HuH-7 (cell line): ENCODE measurements at regions not wholly inside any gene's neighbourhood (a gene's known extent, or its start where the extent isn't known, plus 50 kb on each side); places are given as distances from the start of the nearest gene placed in this dataset.
"Not testable (repeated sequence)": the region's sequence is repeated elsewhere in the genome, so short reads cannot be mapped to it uniquely, and the experiment has no call there.

ENCODE experiments used
- DNase-seq: peaks from one replicate; pipeline ENCODE4 v3.0.0; 2011; ENCODE audit warnings: low spot score

GRCh38 chr10:109070492-109070891 is 852.8 kb downstream of the XPNPEP1 start:
- no peak for DNase-seq

DNA sequence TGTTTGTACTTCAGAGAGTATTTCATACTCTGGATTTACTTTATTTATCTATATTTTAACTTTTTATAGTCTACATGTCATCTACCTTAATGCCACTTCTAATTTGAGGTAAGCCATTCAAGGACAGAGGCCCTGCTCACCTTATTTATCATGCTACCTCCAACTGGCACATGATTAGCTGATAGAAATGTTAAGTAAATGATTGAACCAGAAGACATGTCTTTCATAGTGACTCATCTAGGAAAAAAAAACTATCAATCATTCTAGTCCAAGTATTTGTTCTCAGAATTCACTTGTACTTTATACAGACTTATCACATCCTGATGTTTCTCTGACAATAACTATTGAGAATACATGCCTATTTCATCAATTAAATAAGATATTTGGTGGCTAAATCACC is 856.3 kb downstream of the XPNPEP1 start:
- no peak for DNase-seq

DNA sequence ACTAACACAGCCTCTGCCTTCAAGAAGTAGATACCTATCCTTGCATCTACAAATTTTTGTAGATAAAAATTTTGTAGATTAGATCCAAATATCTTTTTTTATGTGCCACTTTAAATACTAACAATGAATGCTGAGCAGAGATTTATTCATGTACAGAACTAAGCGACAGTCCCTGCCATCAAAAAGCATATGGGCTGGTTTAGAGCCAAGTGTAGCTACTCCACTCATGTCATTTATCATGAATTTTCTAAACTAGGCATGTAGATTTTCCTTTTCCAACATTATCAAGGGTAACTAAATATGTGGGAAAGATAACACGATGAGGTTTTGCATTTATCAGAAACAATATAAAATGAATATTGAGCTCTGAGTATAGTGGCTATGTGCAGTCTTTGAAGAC is 857.5 kb downstream of the XPNPEP1 start:
- no peak for DNase-seq

DNA sequence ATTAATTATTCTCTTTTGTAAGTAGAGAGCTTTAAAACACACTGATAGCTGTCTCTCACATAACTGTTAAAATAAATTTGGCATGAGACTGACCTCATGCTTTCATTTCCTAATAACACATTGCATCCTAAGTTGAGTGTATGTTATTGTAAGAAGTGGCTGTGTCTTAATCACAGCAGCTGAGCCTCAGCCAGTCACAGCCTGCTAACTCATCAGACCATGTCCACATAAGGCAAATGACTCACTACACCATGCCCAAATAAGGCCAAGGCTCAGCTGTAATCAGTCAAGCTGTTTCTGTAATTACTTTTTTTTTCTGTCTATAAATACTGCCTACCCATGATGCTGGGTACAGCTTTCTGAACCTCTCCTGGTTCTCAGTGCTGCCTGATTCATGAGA is 860.9 kb downstream of the XPNPEP1 start:
- DNase-seq, result no peak

DNA sequence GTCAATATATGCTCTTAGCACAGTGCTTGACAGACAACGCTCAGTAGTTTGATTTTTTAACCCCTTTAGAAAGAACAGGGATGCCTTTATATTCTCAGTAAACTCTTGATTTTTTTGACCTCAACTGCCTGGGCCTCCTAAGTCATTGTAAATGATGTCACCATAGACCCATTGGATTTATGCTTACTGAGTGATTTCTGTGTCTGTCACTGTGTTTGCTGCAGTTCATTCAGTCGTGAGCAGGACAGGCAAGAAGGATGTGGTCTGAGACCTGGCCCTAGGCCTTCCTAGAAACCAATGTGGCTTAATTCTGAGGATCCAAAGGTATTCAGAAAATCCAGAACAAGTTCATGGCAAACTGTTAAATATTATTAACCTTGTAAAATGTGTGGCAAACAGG is 868.1 kb downstream of the XPNPEP1 start:
- no peak for DNase-seq

DNA sequence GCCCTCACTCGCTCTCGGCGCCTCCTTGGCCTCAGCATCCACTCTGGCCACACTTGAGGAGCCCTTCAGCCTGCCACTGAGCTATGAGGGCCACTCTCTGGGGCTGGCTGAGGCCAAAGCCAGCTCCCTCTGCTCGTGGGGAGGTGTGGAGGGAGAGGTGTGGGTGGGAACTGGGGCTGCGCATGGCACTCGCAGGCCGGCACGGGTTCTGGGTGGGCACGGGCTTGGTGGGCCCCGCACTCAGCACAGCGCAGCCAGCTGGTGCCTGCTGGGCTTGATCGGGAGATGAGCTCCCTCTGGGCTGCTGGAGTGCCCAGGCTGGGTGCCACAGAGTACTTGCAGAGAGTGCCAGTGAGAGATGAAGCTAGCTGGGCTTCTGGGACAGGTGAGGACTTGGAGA is 875.5 kb downstream of the XPNPEP1 start:
- no peak for DNase-seq

DNA sequence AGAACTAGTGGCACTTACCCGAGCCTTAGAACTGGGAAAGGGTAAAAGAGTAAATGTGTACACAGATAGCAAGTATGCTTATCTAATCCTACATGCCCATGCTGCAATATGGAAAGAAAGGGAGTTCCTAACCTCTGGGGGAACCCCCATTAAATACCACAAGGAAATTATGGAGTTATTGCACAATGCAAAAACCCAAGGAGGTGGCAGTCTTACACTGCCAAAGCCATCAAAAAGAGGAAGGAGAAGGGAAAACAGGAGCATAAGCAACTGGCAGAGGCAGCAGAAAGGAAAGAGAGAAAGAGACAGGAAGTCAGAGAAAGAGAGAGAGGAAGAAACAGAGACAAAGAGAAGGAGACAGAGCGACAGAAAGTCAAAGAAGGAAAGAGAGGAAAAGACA is 876.9 kb downstream of the XPNPEP1 start:
- DNase-seq, result not testable (repeated sequence)

- DNase-seq, result no peak
These were observed 882.7 kb downstream of the XPNPEP1 start for GRCh38 chr10:109040622-109041021.

GRCh38 chr10:109037978-109038377 is 885.3 kb downstream of the XPNPEP1 start:
- no peak for DNase-seq

- no peak for DNase-seq
These were observed 892.6 kb downstream of the XPNPEP1 start for GRCh38 chr10:109030581-109031210.

DNA sequence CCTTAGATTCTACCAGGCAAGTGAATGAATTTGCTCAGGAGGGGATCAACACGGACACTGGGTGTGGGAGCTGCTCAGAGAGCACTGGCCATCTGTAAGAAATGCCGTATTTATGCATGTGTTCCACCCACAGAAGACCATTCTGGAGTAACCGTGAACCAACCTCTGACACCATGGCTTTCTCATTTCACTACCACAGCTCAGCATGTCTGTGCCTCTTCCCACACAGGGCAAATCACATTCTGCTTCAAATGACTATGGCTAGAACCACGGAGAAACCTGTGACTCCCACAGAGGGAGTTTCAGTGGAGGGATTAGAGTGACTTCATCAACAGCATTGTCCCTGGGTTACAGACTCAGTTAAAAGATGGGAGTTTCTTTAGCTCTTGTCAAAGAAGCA is 893.4 kb downstream of the XPNPEP1 start:
- DNase-seq, result no peak

DNA sequence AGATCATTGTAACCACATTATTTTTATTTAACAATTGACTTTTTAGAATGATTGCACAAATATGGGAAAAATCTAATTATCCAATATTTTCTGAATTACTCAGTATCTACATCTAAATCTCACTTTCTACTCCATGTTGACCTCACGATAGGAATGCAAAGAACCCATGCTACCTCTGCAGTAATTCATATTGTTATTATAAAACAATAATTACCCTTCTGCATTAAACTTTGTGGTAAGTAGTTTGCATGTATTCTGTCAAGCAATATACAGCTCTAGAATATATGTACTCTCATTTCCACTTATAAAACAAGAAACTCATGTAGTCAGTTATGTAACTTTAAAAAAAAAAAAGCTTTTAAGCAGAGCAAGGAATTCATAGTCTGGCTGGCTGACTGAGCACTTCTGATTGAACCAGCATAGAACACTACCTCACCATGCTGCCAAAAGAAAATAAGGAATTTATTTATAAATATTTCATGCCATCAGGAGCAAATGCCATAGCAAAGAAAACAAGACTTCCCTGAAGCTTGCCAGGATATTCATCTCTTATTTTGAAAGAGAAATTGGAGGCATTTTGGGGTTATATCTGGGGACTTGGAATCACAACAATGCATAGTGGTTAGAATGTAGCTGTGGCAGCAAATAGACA is 895.7 kb downstream of the XPNPEP1 start:
- no peak for DNase-seq

- no peak for DNase-seq
These were observed 898.1 kb downstream of the XPNPEP1 start for GRCh38 chr10:109025172-109025571.

DNA sequence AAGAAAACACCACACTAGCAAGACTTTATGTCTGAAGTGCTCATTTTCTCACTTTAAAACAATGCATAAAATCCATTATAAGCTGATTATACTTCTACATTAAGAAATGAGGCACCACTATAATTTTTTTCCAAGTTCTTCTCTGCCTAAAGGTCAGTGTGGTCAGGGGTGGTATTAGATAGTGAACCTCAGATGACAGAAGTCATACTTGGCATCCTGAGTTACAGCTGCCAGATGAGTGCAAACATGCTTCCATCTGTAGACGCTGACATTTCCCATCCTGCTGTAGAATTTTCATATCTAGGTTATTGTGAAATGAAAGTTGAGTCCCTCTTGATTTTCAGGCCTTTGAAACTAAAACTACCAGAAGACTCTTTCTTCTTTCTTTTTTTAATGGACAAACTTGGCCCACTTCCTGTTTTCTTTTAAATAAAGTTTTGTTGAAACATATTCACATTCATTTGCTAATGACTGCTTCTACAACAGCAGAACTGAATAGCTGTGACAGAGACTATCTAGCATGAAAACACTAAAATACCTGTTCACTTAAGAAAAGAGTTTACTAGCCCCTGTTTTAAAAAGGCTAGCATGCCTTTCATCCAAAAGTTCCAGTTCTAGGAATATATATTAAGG is 900.8 kb downstream of the XPNPEP1 start:
- no peak for DNase-seq

GRCh38 chr10:109019001-109019424 is 904.3 kb downstream of the XPNPEP1 start:
- no peak for DNase-seq

DNA sequence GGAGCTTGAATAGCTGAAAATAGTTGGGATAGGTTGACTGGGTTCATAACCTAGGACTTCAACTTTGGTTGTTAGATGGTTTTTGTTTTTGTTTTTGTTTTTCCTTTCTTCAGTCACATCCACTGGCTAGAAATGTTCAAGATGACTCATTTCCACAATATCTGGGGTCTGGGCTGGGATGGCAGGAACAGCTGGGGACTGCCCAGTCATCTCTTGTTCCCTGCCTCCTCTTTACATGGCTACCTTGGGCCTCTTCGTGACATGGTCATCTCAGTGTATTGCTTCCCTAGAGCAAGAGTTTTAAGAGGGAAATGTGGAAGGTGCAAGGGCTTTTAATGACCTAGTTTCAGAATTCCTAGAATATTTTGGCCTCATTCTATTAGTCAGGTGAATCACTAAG is 915.8 kb downstream of the XPNPEP1 start:
- DNase-seq, result no peak

DNA sequence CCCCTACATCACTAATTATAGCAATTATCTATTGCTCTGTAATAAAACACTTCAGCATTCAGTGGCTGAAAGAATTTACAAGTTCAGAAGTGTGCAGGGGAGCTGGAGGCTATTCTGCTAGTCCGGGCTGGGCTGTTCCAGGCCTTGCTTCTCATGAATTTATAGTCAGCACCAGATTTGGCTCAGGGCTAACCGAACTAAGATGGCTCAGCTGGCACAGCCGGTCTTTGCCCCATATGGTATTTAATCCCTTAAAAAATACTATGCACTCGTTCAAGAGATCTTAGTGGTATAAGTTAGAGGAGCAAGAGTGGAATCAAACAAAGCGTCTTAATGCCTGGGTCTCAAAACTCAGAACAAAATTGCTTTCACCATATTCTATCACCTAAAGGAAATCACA is 932.9 kb downstream of the XPNPEP1 start:
- DNase-seq, result no peak

DNA sequence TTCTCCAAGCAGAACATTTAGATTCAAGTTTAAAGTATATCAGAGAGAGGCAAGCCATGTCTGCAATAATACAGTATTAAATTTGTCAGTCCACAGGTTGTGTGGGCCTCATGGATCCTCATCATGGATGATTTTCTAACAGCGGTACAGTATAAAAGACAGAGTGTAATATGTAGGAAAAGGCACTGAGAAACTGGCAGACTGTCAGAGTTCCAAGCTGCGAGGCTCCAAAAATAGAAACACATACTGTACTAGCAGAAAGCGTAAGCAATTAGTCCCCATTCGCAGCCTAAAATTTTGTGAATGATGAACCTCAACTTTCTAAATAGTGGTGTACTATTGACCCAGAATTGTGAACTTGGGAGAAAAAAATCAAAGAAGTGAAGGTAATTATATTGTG is 933.3 kb downstream of the XPNPEP1 start:
- DNase-seq, result no peak

DNA sequence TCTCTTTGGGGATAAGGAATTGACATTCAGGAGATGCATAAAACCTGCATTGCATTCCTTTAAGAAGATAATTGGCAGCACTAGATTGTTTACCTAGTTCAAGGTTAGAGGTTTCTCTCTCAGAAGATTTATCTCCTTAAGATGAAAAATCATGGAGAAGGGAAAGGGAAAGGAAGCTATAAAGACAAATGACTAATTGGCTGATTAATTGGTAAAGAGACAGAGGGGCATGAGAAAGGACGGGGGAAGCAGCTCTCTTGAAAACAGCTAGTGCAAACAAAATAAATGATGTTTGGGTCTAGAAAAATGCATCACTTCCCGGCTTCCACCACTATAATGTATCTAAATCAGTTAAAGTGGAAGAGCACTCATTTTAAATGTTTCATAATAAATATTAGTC is 941.2 kb downstream of the XPNPEP1 start:
- no peak for DNase-seq

DNA sequence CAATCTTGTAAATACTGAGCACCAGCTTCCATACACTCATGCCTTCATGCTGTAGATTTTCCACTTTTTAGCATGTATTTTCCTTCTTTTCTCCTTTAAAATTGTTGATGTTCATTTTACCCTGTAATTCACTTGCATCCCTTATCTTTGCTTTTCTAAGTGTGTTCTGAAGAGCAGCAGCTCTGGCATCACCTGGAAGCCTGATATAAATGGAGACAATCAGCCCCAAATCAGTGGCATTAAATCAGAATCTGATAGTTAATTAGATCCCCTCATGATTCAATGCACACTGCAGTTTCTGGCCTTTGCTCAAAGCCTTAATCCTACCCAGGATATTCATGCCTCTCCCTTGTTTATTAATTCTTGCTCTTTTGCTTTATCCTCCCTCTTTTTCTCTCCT is 942.4 kb downstream of the XPNPEP1 start:
- DNase-seq, result no peak

DNA sequence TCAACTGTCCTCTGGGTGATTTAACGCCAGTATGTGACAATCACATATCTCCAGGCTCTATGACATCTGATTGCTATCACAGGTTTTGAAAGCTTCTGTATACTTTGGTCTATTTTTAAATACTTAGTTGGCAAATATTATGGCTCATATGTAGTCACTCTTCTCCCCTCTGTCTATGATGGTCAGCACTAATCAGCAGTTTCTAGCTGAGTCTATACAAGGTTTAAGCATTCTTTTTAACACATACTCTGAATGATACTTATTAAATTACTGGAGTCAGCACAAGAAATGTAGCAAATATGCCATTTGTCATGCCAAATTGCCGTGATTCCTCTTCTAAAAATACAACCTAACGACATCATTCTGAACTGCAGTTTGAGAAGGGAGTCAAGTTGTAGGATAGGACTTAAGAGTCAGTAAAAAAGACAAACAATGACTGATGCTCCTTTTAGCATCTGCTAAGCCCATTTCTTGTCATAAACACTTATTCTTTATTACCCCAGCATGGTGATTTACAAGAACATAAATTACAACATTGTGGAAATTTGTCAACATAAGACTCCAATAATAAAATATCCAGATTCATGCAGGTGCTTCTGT is 947.8 kb downstream of the XPNPEP1 start:
- DNase-seq, result no peak

DNA sequence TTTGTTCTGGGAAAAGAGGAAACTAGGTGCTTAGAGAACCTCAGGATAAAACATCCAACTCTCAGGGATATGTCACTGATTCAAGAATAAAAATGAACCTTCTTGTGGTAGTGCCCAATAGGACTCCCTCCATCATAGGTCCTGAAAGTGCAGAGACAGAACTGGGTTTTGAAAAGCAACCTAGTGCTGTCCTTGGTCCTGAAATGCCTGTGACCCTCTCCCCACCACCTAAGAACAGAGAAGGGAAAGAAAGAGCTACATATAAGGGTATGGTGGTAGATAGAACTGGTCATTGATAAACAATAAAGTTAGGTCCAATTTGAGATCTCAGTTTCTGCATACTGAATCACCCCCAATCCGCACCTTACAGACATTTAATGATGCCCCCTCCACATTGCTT is 953.3 kb downstream of the XPNPEP1 start:
- DNase-seq, result peak; percentile 2

GRCh38 chr10:108966411-108966810 is 956.9 kb downstream of the XPNPEP1 start:
- DNase-seq, result no peak
